ENCODE measurements at regions not wholly inside any gene's neighbourhood (a gene's known extent, or its start where the extent isn't known, plus 50 kb on each side); places are given as distances from the start of the nearest gene placed in this dataset.

DNA sequence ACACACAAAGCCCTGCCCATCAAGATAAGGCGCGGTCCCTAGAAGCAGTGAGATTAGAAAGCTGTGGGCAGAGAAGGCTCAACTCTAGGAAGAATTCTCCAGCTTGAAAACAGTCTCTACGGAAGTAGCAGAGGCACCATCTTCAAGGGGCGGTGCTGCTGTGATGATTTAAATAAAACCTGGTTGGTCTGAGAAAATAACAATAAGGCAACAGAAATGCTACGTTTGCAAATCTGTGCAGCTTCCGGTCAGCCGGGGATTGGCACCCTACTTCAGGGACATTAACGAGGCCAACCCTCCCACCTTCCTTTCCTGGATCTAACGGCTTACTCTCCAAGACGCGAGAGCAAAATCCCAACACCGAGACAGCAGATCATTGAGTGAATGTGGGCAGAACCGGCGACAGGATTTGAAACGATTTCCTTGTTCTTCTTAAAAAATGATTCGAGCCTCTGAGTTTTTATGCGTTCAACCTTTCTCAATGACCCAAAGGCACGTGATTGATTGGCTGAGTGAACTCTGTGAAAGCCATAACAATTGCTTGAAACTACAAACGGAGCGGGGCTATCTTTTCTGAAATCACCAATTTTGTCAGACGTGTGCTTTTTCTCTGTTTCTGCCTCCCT, 93.7 kb upstream of the ZNF516 start:
- no peak overlapping the region for H3K27ac ChIP-seq
- no peak for TF ChIP-seq ZFX (IDR thresholded peaks at IDR 0.05)
- TF ChIP-seq, protein P1, sequence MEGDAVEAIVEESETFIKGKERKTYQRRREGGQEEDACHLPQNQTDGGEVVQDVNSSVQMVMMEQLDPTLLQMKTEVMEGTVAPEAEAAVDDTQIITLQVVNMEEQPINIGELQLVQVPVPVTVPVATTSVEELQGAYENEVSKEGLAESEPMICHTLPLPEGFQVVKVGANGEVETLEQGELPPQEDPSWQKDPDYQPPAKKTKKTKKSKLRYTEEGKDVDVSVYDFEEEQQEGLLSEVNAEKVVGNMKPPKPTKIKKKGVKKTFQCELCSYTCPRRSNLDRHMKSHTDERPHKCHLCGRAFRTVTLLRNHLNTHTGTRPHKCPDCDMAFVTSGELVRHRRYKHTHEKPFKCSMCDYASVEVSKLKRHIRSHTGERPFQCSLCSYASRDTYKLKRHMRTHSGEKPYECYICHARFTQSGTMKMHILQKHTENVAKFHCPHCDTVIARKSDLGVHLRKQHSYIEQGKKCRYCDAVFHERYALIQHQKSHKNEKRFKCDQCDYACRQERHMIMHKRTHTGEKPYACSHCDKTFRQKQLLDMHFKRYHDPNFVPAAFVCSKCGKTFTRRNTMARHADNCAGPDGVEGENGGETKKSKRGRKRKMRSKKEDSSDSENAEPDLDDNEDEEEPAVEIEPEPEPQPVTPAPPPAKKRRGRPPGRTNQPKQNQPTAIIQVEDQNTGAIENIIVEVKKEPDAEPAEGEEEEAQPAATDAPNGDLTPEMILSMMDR (conservative IDR thresholded peaks at IDR 0.05) = no peak

GRCh38 chr18:76587879-76588271, 92.8 kb upstream of the ZNF516 start:
- TF ChIP-seq, protein P1 (conservative IDR thresholded peaks at IDR 0.05) = no peak
- TF ChIP-seq ZFX (IDR thresholded peaks at IDR 0.05) = no peak
- H3K27ac ChIP-seq = no peak overlapping the region

DNA sequence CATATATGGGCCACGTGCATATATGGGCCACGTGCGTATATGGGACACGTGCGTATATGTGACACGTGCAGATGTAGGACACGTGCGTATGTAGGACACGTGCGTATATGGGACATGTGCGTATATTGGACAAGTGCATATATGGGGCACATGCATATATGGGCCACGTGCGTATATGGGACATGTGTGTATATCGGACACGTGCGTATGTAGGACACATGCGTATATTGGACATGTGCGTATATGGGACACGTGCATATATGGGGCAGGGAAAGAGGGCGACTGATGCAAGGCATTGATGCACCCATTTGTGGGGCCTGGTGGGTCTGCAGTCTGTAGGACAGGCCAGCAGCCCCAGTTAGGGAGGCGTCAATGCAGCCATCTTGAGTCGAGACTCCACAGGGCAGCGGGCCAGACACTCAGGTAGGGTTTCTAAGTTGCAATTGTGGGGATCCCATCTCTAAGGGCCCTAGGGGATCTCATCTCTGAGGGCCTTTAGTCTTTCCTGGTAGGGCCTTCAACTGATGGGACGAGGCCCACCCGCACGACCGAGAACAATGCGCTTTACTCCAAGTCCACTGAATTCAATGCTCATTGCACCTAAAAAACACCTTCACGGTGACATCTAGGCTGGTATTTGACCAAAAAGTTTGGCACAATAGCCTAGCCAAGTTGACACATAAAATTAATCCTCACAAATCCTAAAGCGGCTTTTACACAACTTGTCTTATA, 92.3 kb upstream of the ZNF516 start:
- TF ChIP-seq, protein P1 (conservative IDR thresholded peaks at IDR 0.05) = no peak

DNA sequence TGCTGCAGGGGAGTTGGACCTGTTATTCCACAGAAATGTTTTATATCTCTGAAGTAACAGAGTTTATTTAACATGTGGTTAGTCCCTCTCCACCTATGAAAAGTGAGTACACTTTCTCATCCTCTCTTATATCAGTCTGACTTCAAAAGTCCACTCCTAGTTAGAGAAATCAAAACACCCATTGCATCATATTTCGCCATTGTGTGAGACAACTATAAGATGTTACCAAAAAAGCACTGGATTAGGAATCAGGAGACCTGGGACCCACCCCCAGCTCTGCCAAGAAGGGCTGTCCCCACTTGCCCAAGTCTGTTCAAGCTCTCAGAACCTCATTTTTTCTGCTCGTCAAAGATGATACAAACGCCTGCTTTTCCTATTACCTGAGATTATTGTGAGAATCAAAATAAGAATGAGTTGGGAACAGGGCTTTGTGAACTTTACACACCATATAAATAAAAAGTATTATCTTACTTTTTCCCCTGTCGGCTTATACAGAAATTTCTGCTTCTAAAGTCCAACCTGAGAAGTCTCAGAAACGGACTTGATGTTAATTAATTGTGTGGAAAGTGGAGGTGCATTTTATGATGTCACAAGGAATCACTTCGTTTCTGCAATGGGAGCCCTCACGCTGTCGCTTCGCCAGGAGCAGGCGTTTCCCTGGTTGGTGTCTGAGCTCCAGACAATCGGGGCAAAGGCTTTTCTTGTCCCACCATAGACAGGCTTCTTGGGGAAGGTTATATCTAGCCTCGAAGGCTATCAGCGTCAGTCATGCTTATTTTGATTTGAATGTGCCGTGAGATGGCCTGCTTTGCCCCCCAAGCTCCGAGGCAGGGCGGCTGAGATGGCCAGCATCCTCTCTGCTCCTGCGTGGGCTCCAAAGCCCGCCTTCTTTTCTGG, 89.6 kb upstream of the ZNF516 start:
- TF ChIP-seq, protein P1 (conservative IDR thresholded peaks at IDR 0.05) = no peak
- no peak overlapping the region for H3K27ac ChIP-seq

More for the DNA sequence above, 92.3 kb upstream of the ZNF516 start:
- no peak overlapping the region for H3K27ac ChIP-seq

GRCh38 chr18:76581261-76581660, 86.2 kb upstream of the ZNF516 start:
- no peak for TF ChIP-seq ZFX (IDR thresholded peaks at IDR 0.05)
- TF ChIP-seq, protein P1 (conservative IDR thresholded peaks at IDR 0.05) = no peak
- no peak overlapping the region for H3K27ac ChIP-seq

GRCh38 chr18:76580288-76580962, 85.4 kb upstream of the ZNF516 start:
- no peak for TF ChIP-seq ZFX (IDR thresholded peaks at IDR 0.05)
- TF ChIP-seq, protein P1 (conservative IDR thresholded peaks at IDR 0.05) = no peak
- H3K27ac ChIP-seq = peak overlapping the region; percentile 12; the same call in 1 of the 2 replicates

Data from C4-2B (cell line).